ENCODE measurements at regions not wholly inside any gene's neighbourhood (a gene's known extent, or its start where the extent isn't known, plus 50 kb on each side); places are given as distances from the start of the nearest gene placed in this dataset.

- H3K27me3 ChIP-seq (ENCODE audit: control insufficient read depth, insufficient read depth, low read length): no peaks in the 10 kb centered on the region
- no peak overlapping the region for H3K4me2 ChIP-seq (ENCODE audit: extremely low read depth, insufficient read depth, low read length)
- no peaks in the 10 kb centered on the region for H4K20me1 ChIP-seq (ENCODE audit: control insufficient read depth, extremely low read depth, insufficient read depth, low read length)
- no peaks in the 10 kb centered on the region for H3K9me3 ChIP-seq (ENCODE audit: control insufficient read depth, insufficient read depth, low read depth, low read length)
- no peak overlapping the region for H3K27ac ChIP-seq (ENCODE audit: insufficient read depth, low read length)
- no peaks in the 10 kb centered on the region for H3K79me2 ChIP-seq (ENCODE audit: control insufficient read depth, insufficient read depth, low read length)
- TF ChIP-seq EZH2 (IDR thresholded peaks at IDR 0.05; ENCODE audit: low read length, missing control alignments): no peak
- no peaks in the 10 kb centered on the region for H3K36me3 ChIP-seq (ENCODE audit: control insufficient read depth, insufficient read depth, low read length)
- no peak overlapping the region for H2AFZ ChIP-seq (ENCODE audit: low read length)
- H3K4me3 ChIP-seq (replicated peaks in 1 of 4; ENCODE audit: control extremely low read depth in 1 of 4, insufficient read depth in 1 of 4, low read depth in 3 of 4, low read length in 4 of 4): no peak overlapping the region
- no peak for DNase-seq (ENCODE audit: low read depth in 2 of 2)
- H3K4me1 ChIP-seq (ENCODE audit: control insufficient read depth, extremely low read depth, insufficient read depth, low read length): no peaks in the 10 kb centered on the region
- no peak overlapping the region for H3K9ac ChIP-seq (ENCODE audit: insufficient read depth, low read length)
These were observed 334.0 kb upstream of the GCFC2 start for GRCh38 chr2:76044701-76045100.

DNA sequence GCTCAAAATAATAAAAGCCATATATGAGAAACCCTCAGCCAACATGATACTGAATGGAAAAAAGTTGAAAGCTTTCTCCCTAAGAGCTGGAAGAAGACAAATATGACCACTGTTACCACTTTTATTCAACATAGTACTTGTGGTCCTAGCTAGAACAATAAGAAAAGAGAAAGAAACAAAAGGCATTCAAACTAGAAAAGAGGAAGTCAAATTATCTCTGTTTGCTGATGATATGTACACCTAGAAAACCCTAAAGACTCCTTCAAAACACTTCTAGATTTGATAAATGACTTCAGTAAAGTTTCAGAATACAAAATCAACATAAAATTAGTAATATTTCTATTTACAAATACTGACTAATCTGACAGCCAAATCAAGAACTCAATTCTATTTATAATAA is 328.8 kb upstream of the GCFC2 start:
- Histone ChIP-seq H3K4me1 (ENCODE audit: control insufficient read depth, extremely low read depth, insufficient read depth, low read length) (no peaks in the 10 kb centered on the region), H3K36me3 (ENCODE audit: control insufficient read depth, insufficient read depth, low read length) (no peaks in the 10 kb centered on the region), H3K4me3 (replicated peaks in 1 of 4; ENCODE audit: control extremely low read depth in 1 of 4, insufficient read depth in 1 of 4, low read depth in 3 of 4, low read length in 4 of 4) (no peak overlapping the region), H4K20me1 (ENCODE audit: control insufficient read depth, extremely low read depth, insufficient read depth, low read length) (no peaks in the 10 kb centered on the region), H3K4me2 (ENCODE audit: extremely low read depth, insufficient read depth, low read length) (no peak overlapping the region), H3K27ac (ENCODE audit: insufficient read depth, low read length) (no peak overlapping the region), H2AFZ (ENCODE audit: low read length) (no peak overlapping the region), H3K27me3 (ENCODE audit: control insufficient read depth, insufficient read depth, low read length) (no peaks in the 10 kb centered on the region), H3K9ac (ENCODE audit: insufficient read depth, low read length) (no peak overlapping the region), H3K79me2 (ENCODE audit: control insufficient read depth, insufficient read depth, low read length) (no peaks in the 10 kb centered on the region), H3K9me3 (ENCODE audit: control insufficient read depth, insufficient read depth, low read depth, low read length) (no peaks in the 10 kb centered on the region)
- TF ChIP-seq EZH2 (IDR thresholded peaks at IDR 0.05; ENCODE audit: low read length, missing control alignments) (no peak), CTCF (conservative IDR thresholded peaks at IDR 0.05 in 1 of 2, IDR thresholded peaks at IDR 0.05 in 1 of 2; ENCODE audit: low read depth in 1 of 2, low read length in 2 of 2) (no peak)
- DNase-seq (ENCODE audit: low read depth in 2 of 2): no peak

DNA sequence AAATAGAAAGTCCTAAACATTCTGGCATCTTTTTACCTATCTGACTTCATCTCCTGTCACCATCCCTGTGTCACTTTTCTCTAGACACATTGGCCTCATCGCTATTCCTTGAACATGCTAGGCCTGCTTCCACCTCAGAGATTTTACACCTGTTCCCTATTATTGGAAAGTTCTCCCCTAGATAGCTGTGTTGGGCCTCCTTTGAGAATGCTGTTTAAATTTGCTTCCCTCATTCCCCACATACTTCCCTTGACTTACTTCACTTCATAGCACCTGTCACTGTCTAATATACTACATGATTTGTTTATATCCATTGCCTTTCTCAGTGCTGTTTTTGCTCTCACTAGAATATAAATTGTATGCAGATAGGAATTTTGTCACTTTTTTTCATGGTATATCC is 317.0 kb upstream of the GCFC2 start:
- no peak for DNase-seq (ENCODE audit: low read depth in 2 of 2)
- Histone ChIP-seq H3K27ac (ENCODE audit: insufficient read depth, low read length) (no peak overlapping the region), H3K36me3 (ENCODE audit: control insufficient read depth, insufficient read depth, low read length) (no peaks in the 10 kb centered on the region), H3K27me3 (ENCODE audit: control insufficient read depth, insufficient read depth, low read length) (no peaks in the 10 kb centered on the region), H3K4me2 (ENCODE audit: extremely low read depth, insufficient read depth, low read length) (no peak overlapping the region), H3K4me3 (replicated peaks in 1 of 4; ENCODE audit: control extremely low read depth in 1 of 4, insufficient read depth in 1 of 4, low read depth in 3 of 4, low read length in 4 of 4) (no peak overlapping the region), H3K4me1 (ENCODE audit: control insufficient read depth, extremely low read depth, insufficient read depth, low read length) (no peaks in the 10 kb centered on the region), H3K9me3 (ENCODE audit: control insufficient read depth, insufficient read depth, low read depth, low read length) (no peaks in the 10 kb centered on the region), H3K9ac (ENCODE audit: insufficient read depth, low read length) (no peak overlapping the region), H2AFZ (ENCODE audit: low read length) (no peak overlapping the region), H3K79me2 (ENCODE audit: control insufficient read depth, insufficient read depth, low read length) (no peaks in the 10 kb centered on the region), H4K20me1 (ENCODE audit: control insufficient read depth, extremely low read depth, insufficient read depth, low read length) (no peaks in the 10 kb centered on the region)
- no peak for TF ChIP-seq EZH2 (IDR thresholded peaks at IDR 0.05; ENCODE audit: low read length, missing control alignments)
- TF ChIP-seq CTCF (conservative IDR thresholded peaks at IDR 0.05 in 1 of 2, IDR thresholded peaks at IDR 0.05 in 1 of 2; ENCODE audit: low read depth in 1 of 2, low read length in 2 of 2): no peak
